Hepatocyte (in vitro differentiated cells): ENCODE measurements at regions not wholly inside any gene's neighbourhood (a gene's known extent, or its start where the extent isn't known, plus 50 kb on each side); places are given as distances from the start of the nearest gene placed in this dataset.

Experiments used
- DNase-seq: peaks from one replicate; pipeline ENCODE4 v3.0.0-alpha.2; 2016; ENCODE audit warnings: low spot score
- H2AFZ ChIP-seq: fragments of 200-600 bp; sonication (generic); 2 replicates; pipeline ENCODE4 v1.6.0; 2016; ENCODE audit warnings: antibody characterized with exemption, mild to moderate bottlenecking
- H3K27ac ChIP-seq: fragments of 200-600 bp; sonication (generic); 2 replicates; pipeline ENCODE4 v1.5.1; 2016; ENCODE audit warnings: mild to moderate bottlenecking
- H3K27me3 ChIP-seq: fragments of 200-600 bp; sonication (generic); 2 replicates; pipeline ENCODE4 v1.6.1; 2016
- H3K36me3 ChIP-seq: fragments of 200-600 bp; sonication (generic); replicated peaks from 2 replicates; pipeline ENCODE4 v1.5.1; 2016; ENCODE audit warnings: low read depth; ENCODE audit not compliant: insufficient read depth
- H3K4me1 ChIP-seq: fragments of 200-600 bp; sonication (generic); 2 replicates; pipeline ENCODE4 v1.5.1; 2016; ENCODE audit warnings: mild to moderate bottlenecking, moderate library complexity; ENCODE audit not compliant: insufficient read depth
- H3K4me2 ChIP-seq: fragments of 200-600 bp; sonication (generic); 2 replicates; pipeline ENCODE4 v1.6.0; 2016
- H3K4me3 ChIP-seq: fragments of 200-600 bp; sonication (generic); 2 replicates; pipeline ENCODE4 v1.5.1; 2016; ENCODE audit warnings: mild to moderate bottlenecking
- H3K79me2 ChIP-seq: fragments of 200-600 bp; sonication (generic); 2 replicates; pipeline ENCODE4 v1.6.0; 2017; ENCODE audit warnings: mild to moderate bottlenecking
- H3K9me2 ChIP-seq: fragments of 200-600 bp; sonication (generic); replicated peaks from 2 replicates; pipeline ENCODE4 v1.6.0; 2017; ENCODE audit warnings: mild to moderate bottlenecking; ENCODE audit not compliant: insufficient read depth
- H3K9me3 ChIP-seq: fragments of 200-600 bp; sonication (generic); 2 replicates; pipeline ENCODE4 v1.5.1; 2016; ENCODE audit warnings: low read depth, mild to moderate bottlenecking
- H4K20me1 ChIP-seq: fragments of 200-600 bp; sonication (generic); 2 replicates; pipeline ENCODE4 v1.6.0; 2016; ENCODE audit warnings: mild to moderate bottlenecking; ENCODE audit not compliant: insufficient read depth, poor library complexity, severe bottlenecking
- CTCF ChIP-seq: fragments of 200-600 bp; sonication (generic); IDR thresholded peaks from 2 replicates; pipeline ENCODE4 v1.5.1; 2016; ENCODE audit warnings: antibody characterized with exemption, mild to moderate bottlenecking; ENCODE audit not compliant: poor library complexity
- EZH2 ChIP-seq: fragments of 200-600 bp; sonication (generic); IDR thresholded peaks from 2 replicates; pipeline ENCODE4 v1.6.1; 2016; ENCODE audit warnings: antibody characterized with exemption, mild to moderate bottlenecking, borderline replicate concordance
- EZH2phosphoT487 ChIP-seq: fragments of 200-600 bp; sonication (generic); IDR thresholded peaks from one replicate; pipeline ENCODE4 v1.6.1; 2018; ENCODE audit warnings: antibody characterized with exemption, mild to moderate bottlenecking, low read depth, moderate library complexity; ENCODE audit not compliant: unreplicated experiment, severe bottlenecking
- WGBS: methylation state at CpG from one replicate; pipeline ENCODE4 v1.1.6; 2016; ENCODE audit warnings: low lambda C conversion rate; ENCODE audit errors: missing lambda C conversion rate; 5-methylcytosine and 5-hydroxymethylcytosine counted together

DNA sequence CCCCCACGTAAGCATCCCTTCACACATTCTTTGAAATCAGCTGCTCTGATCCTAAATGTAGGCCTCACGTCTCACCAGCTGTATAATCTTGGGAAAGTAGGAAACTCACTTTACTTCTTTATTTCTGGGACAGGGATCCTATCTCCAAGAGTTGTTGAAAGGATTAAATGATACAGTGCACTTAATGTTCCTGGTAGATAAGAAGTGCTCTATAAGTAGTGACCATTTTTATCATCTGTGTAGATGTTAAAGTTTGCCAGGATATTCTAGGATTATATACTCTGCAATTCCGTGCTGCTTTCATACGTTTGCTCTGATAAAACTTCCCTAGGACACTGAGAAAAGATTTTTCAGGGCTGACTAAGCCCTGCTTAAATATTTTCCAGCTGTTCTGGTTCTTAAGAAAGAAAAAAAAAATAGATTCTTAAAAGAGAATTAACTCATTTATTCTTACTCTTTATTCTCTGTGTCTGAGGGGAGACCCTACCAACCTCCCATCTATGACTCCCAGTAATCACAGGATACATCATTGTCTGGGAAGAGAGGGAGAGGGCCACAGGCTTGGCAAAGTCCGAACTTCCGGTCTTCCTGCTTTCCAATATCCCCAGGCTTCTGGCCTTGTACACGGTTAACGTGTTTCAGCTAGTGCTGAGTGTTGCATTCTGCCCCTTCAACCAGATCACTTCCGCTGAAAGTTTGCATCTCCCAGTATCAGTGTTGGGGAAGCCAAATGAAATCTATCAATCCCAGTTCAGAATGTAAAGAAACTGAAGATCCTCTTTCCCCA, 269.2 kb downstream of the TRIML1 start:
- Histone ChIP-seq H3K9me2 (no peaks in the 10 kb centered on the region), H3K4me1 (peaks cover 9% of the 10 kb centered on the region), H3K27me3 (no peaks in the 10 kb centered on the region), H2AFZ (no peak overlapping the region), H3K36me3 (no peaks in the 10 kb centered on the region), H4K20me1 (no peaks in the 10 kb centered on the region), H3K4me2 (no peak overlapping the region), H3K9me3 (no peaks in the 10 kb centered on the region), H3K27ac (peak overlapping the region; percentile 65), H3K4me3 (no peak overlapping the region), H3K79me2 (no peaks in the 10 kb centered on the region)
- peak; percentile 35 for DNase-seq
- TF ChIP-seq EZH2phosphoT487, result peak; percentile 54
- no peak for TF ChIP-seq CTCF
- WGBS, result 55% methylated on average over 9 of the region's 9 CpGs

- H3K27ac ChIP-seq, result no peak overlapping the region
- WGBS, result 79% methylated on average over 6 of the region's 6 CpGs
- no peaks in the 10 kb centered on the region for H3K79me2 ChIP-seq
- H4K20me1 ChIP-seq, result no peaks in the 10 kb centered on the region
- H3K9me2 ChIP-seq, result no peaks in the 10 kb centered on the region
- TF ChIP-seq EZH2 (no peak), EZH2phosphoT487 (no peak), CTCF (no peak)
- no peaks in the 10 kb centered on the region for H3K27me3 ChIP-seq
- DNase-seq, result peak; percentile 12
- no peaks in the 10 kb centered on the region for H3K9me3 ChIP-seq
- no peaks in the 10 kb centered on the region for H3K36me3 ChIP-seq
- no peak overlapping the region for H3K4me2 ChIP-seq
- no peak overlapping the region for H3K4me3 ChIP-seq
- H2AFZ ChIP-seq, result no peak overlapping the region
- peaks cover 9% of the 10 kb centered on the region for H3K4me1 ChIP-seq
These were observed 270.6 kb downstream of the TRIML1 start for GRCh38 chr4:188409851-188410250.

- Histone ChIP-seq H3K27ac (no peak overlapping the region), H3K9me2 (no peaks in the 10 kb centered on the region), H3K36me3 (no peaks in the 10 kb centered on the region), H3K27me3 (no peaks in the 10 kb centered on the region), H3K4me3 (no peak overlapping the region), H3K79me2 (no peaks in the 10 kb centered on the region), H2AFZ (no peak overlapping the region), H3K4me2 (no peak overlapping the region), H4K20me1 (no peaks in the 10 kb centered on the region), H3K4me1 (peaks cover 9% of the 10 kb centered on the region), H3K9me3 (no peaks in the 10 kb centered on the region)
- no peak for DNase-seq
- 97% methylated on average over 25 of the region's 25 CpGs for WGBS
- TF ChIP-seq EZH2 (no peak), CTCF (no peak), EZH2phosphoT487 (no peak)
These were observed 272.6 kb downstream of the TRIML1 start for GRCh38 chr4:188411805-188412204.
